ENCODE measurements at regions not wholly inside any gene's neighbourhood (a gene's known extent, or its start where the extent isn't known, plus 50 kb on each side); places are given as distances from the start of the nearest gene placed in this dataset.

DNA sequence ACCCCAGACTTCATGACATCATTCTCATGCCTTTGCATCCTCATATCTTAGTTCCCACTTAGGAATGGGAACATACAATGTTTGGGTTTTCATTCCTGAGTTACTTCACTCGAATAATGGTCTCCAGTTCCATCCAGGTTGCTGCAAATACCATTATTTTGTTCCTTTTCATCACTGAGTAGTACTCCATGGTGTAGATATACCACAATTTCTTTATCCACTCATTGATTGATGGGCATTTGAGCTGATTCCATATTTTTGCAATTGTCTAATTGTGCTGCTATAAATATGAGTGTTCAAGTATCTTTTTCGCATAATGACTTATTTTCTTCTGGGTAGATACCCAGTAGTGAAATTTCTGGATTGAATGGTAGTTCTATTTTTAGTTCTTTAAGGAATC, 1026.8 kb downstream of the STPG2 start:
- TF ChIP-seq, protein P1, sequence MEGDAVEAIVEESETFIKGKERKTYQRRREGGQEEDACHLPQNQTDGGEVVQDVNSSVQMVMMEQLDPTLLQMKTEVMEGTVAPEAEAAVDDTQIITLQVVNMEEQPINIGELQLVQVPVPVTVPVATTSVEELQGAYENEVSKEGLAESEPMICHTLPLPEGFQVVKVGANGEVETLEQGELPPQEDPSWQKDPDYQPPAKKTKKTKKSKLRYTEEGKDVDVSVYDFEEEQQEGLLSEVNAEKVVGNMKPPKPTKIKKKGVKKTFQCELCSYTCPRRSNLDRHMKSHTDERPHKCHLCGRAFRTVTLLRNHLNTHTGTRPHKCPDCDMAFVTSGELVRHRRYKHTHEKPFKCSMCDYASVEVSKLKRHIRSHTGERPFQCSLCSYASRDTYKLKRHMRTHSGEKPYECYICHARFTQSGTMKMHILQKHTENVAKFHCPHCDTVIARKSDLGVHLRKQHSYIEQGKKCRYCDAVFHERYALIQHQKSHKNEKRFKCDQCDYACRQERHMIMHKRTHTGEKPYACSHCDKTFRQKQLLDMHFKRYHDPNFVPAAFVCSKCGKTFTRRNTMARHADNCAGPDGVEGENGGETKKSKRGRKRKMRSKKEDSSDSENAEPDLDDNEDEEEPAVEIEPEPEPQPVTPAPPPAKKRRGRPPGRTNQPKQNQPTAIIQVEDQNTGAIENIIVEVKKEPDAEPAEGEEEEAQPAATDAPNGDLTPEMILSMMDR (IDR thresholded peaks at IDR 0.05; ENCODE audit: low read depth, low read length, poor library complexity, severe bottlenecking), result no peak
- TF ChIP-seq EZH2phosphoT487 (IDR thresholded peaks at IDR 0.05; ENCODE audit: borderline replicate concordance, low read length), result no peak

Measured in DOHH2 (cell line).